ENCODE measurements at regions not wholly inside any gene's neighbourhood (a gene's known extent, or its start where the extent isn't known, plus 50 kb on each side); places are given as distances from the start of the nearest gene placed in this dataset.

DNA sequence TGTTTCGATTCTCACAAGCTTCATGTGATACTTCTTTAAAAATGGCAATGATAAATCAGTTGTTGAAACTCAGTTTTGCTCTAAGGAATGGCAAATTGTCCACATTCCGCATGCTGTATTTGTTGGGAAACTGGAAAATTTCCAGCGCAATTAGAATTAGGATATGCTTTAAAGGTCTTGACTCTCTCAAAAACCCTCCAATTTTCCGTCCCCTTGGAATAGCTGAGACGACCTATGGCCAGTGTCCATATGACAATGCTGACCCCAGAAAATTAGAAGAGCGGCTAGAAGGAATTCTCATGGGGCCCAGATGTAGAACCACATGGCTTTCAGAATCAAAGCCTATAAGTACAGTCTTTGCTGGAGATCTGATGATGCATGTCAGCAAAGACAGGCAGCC lies 170.8 kb downstream of the TMEM18 start:
- Histone ChIP-seq H3K79me2 (ENCODE audit: insufficient read depth) (no peaks in the 10 kb centered on the region), H3K4me2 (no peak overlapping the region), H2AFZ (ENCODE audit: low read depth) (no peak overlapping the region), H3K9me2 (no peaks in the 10 kb centered on the region), H3K27ac (ENCODE audit: low read depth in 2 of 2, low read length in 1 of 2) (no peak overlapping the region), H3K9me3 (no peaks in the 10 kb centered on the region), H3K4me3 (ENCODE audit: low read depth in 2 of 2, low read length in 1 of 2) (no peak overlapping the region), H3K27me3 (ENCODE audit: insufficient read depth) (no peaks in the 10 kb centered on the region), H3K4me1 (ENCODE audit: control insufficient read depth in 1 of 2, insufficient read depth in 2 of 2, low read depth in 1 of 2, low read length in 1 of 2) (no peaks in the 10 kb centered on the region; a peak in 1 of 4 replicates), H3K36me3 (replicated peaks in 1 of 2; ENCODE audit: control insufficient read depth in 1 of 2, insufficient read depth in 2 of 2, low read length in 1 of 2) (no peaks in the 10 kb centered on the region), H4K20me1 (ENCODE audit: insufficient read depth) (no peaks in the 10 kb centered on the region), H3F3A (replicated peaks; ENCODE audit: insufficient read depth) (no peaks in the 10 kb centered on the region), H3K9ac (no peak overlapping the region)
- no peak for DNase-seq
- TF ChIP-seq, protein P1, sequence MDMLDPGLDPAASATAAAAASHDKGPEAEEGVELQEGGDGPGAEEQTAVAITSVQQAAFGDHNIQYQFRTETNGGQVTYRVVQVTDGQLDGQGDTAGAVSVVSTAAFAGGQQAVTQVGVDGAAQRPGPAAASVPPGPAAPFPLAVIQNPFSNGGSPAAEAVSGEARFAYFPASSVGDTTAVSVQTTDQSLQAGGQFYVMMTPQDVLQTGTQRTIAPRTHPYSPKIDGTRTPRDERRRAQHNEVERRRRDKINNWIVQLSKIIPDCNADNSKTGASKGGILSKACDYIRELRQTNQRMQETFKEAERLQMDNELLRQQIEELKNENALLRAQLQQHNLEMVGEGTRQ (IDR thresholded peaks at IDR 0.05; ENCODE audit: borderline replicate concordance, low read depth, low read length) = no peak
- TF ChIP-seq ELF1 (IDR thresholded peaks at IDR 0.05) = no peak
- TF ChIP-seq FOXM1 (IDR thresholded peaks at IDR 0.05; ENCODE audit: low read depth) = no peak
- CTCF ChIA-PET = interaction anchor here (0.8 to 1.5 kb wide), 5 partner anchors 8 to 259 kb away, joined by 3 to 10 read pairs (median 3); no protein-coding TSS in a partner anchor
- POLR2A ChIA-PET = no interaction called here
- 36% methylated on average over 6 of the region's 6 CpGs for WGBS (ENCODE audit: low lambda C conversion rate)

DNA sequence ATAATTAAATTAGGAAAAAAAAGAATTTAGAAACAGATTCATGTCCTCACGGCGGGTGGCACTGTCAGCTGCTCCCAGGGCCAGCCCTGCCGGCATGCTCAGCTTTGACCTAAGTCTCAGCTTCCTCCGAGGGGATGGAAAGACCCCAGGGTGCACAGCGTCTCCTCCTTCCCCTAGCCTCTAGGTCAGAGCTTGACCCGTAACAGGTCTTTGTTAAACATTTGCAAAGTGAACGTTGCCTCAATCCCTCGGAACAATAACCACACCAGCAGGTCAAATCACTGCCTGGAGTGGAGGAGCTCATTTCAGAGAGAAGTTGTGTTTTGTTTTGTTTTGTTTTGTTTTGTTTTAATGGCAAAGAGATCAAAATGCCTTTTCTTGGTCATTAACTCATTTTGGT lies 171.3 kb downstream of the TMEM18 start:
- Histone ChIP-seq H3F3A (replicated peaks; ENCODE audit: insufficient read depth) (no peaks in the 10 kb centered on the region), H3K9ac (no peak overlapping the region), H3K27me3 (ENCODE audit: insufficient read depth) (no peaks in the 10 kb centered on the region), H3K9me2 (no peaks in the 10 kb centered on the region), H3K27ac (ENCODE audit: low read depth in 2 of 2, low read length in 1 of 2) (no peak overlapping the region), H3K36me3 (replicated peaks in 1 of 2; ENCODE audit: control insufficient read depth in 1 of 2, insufficient read depth in 2 of 2, low read length in 1 of 2) (no peaks in the 10 kb centered on the region), H2AFZ (ENCODE audit: low read depth) (no peak overlapping the region), H3K9me3 (no peaks in the 10 kb centered on the region), H3K4me1 (ENCODE audit: control insufficient read depth in 1 of 2, insufficient read depth in 2 of 2, low read depth in 1 of 2, low read length in 1 of 2) (no peaks in the 10 kb centered on the region; a peak in 1 of 4 replicates), H3K4me3 (ENCODE audit: low read depth in 2 of 2, low read length in 1 of 2) (no peak overlapping the region), H3K79me2 (ENCODE audit: insufficient read depth) (no peaks in the 10 kb centered on the region), H3K4me2 (no peak overlapping the region), H4K20me1 (ENCODE audit: insufficient read depth) (no peaks in the 10 kb centered on the region)
- no peak for DNase-seq
- TF ChIP-seq EZH2phosphoT487 (IDR thresholded peaks at IDR 0.05; ENCODE audit: borderline replicate concordance, low read depth) (no peak), RCOR1 (IDR thresholded peaks at IDR 0.05; ENCODE audit: low read length) (no peak), SIN3A (IDR thresholded peaks at IDR 0.05; ENCODE audit: borderline replicate concordance, low read depth, low read length) (no peak), FOSL2 (IDR thresholded peaks at IDR 0.05; ENCODE audit: borderline replicate concordance, low read depth) (no peak), GATA2 (CRISPR knock-in tag; IDR thresholded peaks at IDR 0.05) (no peak), RFX5 (IDR thresholded peaks at IDR 0.05; ENCODE audit: low read length) (no peak), GABPA (IDR thresholded peaks at IDR 0.05; ENCODE audit: low read depth) (no peak), YY1 (IDR thresholded peaks at IDR 0.05; ENCODE audit: low read depth) (no peak), FOXJ3 (CRISPR knock-in tag; IDR thresholded peaks at IDR 0.05) (no peak), SMC3 (IDR thresholded peaks at IDR 0.05; ENCODE audit: low read depth, low read length) (no peak), MEF2A (IDR thresholded peaks at IDR 0.05; ENCODE audit: borderline replicate concordance, low read depth) (no peak), TEAD4 (IDR thresholded peaks at IDR 0.05; ENCODE audit: borderline replicate concordance, insufficient read depth) (no peak)
- TF ChIP-seq, protein P2, sequence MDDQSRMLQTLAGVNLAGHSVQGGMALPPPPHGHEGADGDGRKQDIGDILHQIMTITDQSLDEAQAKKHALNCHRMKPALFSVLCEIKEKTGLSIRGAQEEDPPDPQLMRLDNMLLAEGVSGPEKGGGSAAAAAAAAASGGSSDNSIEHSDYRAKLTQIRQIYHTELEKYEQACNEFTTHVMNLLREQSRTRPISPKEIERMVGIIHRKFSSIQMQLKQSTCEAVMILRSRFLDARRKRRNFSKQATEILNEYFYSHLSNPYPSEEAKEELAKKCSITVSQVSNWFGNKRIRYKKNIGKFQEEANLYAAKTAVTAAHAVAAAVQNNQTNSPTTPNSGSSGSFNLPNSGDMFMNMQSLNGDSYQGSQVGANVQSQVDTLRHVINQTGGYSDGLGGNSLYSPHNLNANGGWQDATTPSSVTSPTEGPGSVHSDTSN (IDR thresholded peaks at IDR 0.05) = no peak
- TF ChIP-seq, protein P3, sequence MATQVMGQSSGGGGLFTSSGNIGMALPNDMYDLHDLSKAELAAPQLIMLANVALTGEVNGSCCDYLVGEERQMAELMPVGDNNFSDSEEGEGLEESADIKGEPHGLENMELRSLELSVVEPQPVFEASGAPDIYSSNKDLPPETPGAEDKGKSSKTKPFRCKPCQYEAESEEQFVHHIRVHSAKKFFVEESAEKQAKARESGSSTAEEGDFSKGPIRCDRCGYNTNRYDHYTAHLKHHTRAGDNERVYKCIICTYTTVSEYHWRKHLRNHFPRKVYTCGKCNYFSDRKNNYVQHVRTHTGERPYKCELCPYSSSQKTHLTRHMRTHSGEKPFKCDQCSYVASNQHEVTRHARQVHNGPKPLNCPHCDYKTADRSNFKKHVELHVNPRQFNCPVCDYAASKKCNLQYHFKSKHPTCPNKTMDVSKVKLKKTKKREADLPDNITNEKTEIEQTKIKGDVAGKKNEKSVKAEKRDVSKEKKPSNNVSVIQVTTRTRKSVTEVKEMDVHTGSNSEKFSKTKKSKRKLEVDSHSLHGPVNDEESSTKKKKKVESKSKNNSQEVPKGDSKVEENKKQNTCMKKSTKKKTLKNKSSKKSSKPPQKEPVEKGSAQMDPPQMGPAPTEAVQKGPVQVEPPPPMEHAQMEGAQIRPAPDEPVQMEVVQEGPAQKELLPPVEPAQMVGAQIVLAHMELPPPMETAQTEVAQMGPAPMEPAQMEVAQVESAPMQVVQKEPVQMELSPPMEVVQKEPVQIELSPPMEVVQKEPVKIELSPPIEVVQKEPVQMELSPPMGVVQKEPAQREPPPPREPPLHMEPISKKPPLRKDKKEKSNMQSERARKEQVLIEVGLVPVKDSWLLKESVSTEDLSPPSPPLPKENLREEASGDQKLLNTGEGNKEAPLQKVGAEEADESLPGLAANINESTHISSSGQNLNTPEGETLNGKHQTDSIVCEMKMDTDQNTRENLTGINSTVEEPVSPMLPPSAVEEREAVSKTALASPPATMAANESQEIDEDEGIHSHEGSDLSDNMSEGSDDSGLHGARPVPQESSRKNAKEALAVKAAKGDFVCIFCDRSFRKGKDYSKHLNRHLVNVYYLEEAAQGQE (IDR thresholded peaks at IDR 0.05; ENCODE audit: low read depth, low read length) = no peak
- TF ChIP-seq, protein P1 (IDR thresholded peaks at IDR 0.05; ENCODE audit: borderline replicate concordance, low read depth, low read length) = no peak
- TF ChIP-seq, protein P4, sequence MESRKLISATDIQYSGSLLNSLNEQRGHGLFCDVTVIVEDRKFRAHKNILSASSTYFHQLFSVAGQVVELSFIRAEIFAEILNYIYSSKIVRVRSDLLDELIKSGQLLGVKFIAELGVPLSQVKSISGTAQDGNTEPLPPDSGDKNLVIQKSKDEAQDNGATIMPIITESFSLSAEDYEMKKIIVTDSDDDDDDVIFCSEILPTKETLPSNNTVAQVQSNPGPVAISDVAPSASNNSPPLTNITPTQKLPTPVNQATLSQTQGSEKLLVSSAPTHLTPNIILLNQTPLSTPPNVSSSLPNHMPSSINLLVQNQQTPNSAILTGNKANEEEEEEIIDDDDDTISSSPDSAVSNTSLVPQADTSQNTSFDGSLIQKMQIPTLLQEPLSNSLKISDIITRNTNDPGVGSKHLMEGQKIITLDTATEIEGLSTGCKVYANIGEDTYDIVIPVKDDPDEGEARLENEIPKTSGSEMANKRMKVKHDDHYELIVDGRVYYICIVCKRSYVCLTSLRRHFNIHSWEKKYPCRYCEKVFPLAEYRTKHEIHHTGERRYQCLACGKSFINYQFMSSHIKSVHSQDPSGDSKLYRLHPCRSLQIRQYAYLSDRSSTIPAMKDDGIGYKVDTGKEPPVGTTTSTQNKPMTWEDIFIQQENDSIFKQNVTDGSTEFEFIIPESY (IDR thresholded peaks at IDR 0.05; ENCODE audit: borderline replicate concordance, low read depth) = no peak
- POLR2A ChIA-PET = no interaction called here
- CTCF ChIA-PET = interaction anchor here (0.8 to 1.5 kb wide), 3 partner anchors 13 to 59 kb away, joined by 3 to 10 read pairs (median 4); no protein-coding TSS in a partner anchor
- WGBS (ENCODE audit: low lambda C conversion rate) = 28% methylated on average over 8 of the region's 8 CpGs
